ELR (cell line): ENCODE measurements at regions not wholly inside any gene's neighbourhood (a gene's known extent, or its start where the extent isn't known, plus 50 kb on each side); places are given as distances from the start of the nearest gene placed in this dataset.
A peak's percentile ranks its signal among the peaks of the same experiment; 100 is the strongest.

Experiments used
- DNase-seq: peaks from one replicate; pipeline ENCODE4 v3.0.0-alpha.2; 2015; ENCODE audit warnings: low read depth

GRCh38 chr1:234882898-234883297, 245.7 kb downstream of the TOMM20 start:
- no peak for DNase-seq

GRCh38 chr1:234881893-234882771, 246.5 kb downstream of the TOMM20 start:
- DNase-seq: no peak

- DNase-seq: no peak
These were observed 249.2 kb downstream of the TOMM20 start for GRCh38 chr1:234879147-234880080.

GRCh38 chr1:234878288-234878687, 250.3 kb downstream of the TOMM20 start:
- no peak for DNase-seq

- DNase-seq: no peak
These were observed 250.9 kb downstream of the TOMM20 start for GRCh38 chr1:234877761-234878160.

- no peak for DNase-seq
These were observed 252.4 kb downstream of the TOMM20 start for GRCh38 chr1:234875953-234876855.

GRCh38 chr1:234875328-234875952, 253.2 kb downstream of the TOMM20 start:
- DNase-seq: no peak

GRCh38 chr1:234874291-234875288, 254.0 kb downstream of the TOMM20 start:
- no peak for DNase-seq

- peak; percentile 35 for DNase-seq
These were observed 256.8 kb downstream of the TOMM20 start for GRCh38 chr1:234871710-234872271.

- DNase-seq: no peak
These were observed 257.5 kb downstream of the TOMM20 start for GRCh38 chr1:234871039-234871709.

GRCh38 chr1:234870020-234870981, 258.3 kb downstream of the TOMM20 start:
- DNase-seq: no peak

- no peak for DNase-seq
These were observed 259.2 kb downstream of the TOMM20 start for GRCh38 chr1:234869182-234870019.

- no peak for DNase-seq
These were observed 258.5 kb upstream of the IRF2BP2 start for GRCh38 chr1:234868296-234869147.

GRCh38 chr1:234866007-234866866, 256.3 kb upstream of the IRF2BP2 start:
- DNase-seq: peak; percentile 91
